GM19023 (cell line): ENCODE measurements at regions not wholly inside any gene's neighbourhood (a gene's known extent, or its start where the extent isn't known, plus 50 kb on each side); places are given as distances from the start of the nearest gene placed in this dataset.

Experiments
- ATAC-seq: cut with Tn5 transposase; IDR thresholded peaks from one replicate; pipeline ENCODE4 v1.9.1; 2021; ENCODE audit warnings: mild to moderate bottlenecking, moderate library complexity; ENCODE audit not compliant: unreplicated experiment

- no peak for ATAC-seq
These were observed 61.2 kb upstream of the RAB27B start for GRCh38 chr18:54767098-54767497.

- no peak for ATAC-seq
These were observed 58.5 kb upstream of the RAB27B start for GRCh38 chr18:54769526-54770464.

- no peak for ATAC-seq
These were observed 56.2 kb upstream of the RAB27B start for GRCh38 chr18:54772056-54772455.

GRCh38 chr18:54774423-54774822 is 53.9 kb upstream of the RAB27B start:
- no peak for ATAC-seq

GRCh38 chr18:54774981-54775665 is 53.2 kb upstream of the RAB27B start:
- no peak for ATAC-seq

GRCh38 chr18:54775686-54776085 is 52.6 kb upstream of the RAB27B start:
- no peak for ATAC-seq

- ATAC-seq = peak; percentile 75
These were observed 51.8 kb upstream of the RAB27B start for GRCh38 chr18:54776282-54776977.

GRCh38 chr18:54777118-54777791 is 51.0 kb upstream of the RAB27B start:
- ATAC-seq = no peak

- ATAC-seq = no peak
These were observed 50.3 kb upstream of the RAB27B start for GRCh38 chr18:54777989-54778388.
